ENCODE measurements at regions not wholly inside any gene's neighbourhood (a gene's known extent, or its start where the extent isn't known, plus 50 kb on each side); places are given as distances from the start of the nearest gene placed in this dataset.

- Histone ChIP-seq H2AFZ (replicated peaks; ENCODE audit: low read length, poor library complexity) (no peak overlapping the region), H3K36me3 (ENCODE audit: control insufficient read depth, insufficient read depth, low read length) (no peaks in the 10 kb centered on the region), H4K91ac (ENCODE audit: insufficient read depth, low read depth, low read length) (no peak overlapping the region), H3K14ac (replicated peaks; ENCODE audit: low read depth, low read length) (no peak overlapping the region), H2BK15ac (ENCODE audit: low read depth, low read length) (no peak overlapping the region), H4K5ac (ENCODE audit: low read depth, low read length) (no peak overlapping the region), H2AK5ac (ENCODE audit: low read depth, low read length) (no peak overlapping the region), H2AK9ac (replicated peaks; ENCODE audit: low read depth, low read length, poor library complexity) (no peak overlapping the region), H3K56ac (ENCODE audit: extremely low read depth, insufficient read depth, low read length) (no peak overlapping the region), H3K4me1 (ENCODE audit: control insufficient read depth, insufficient read depth, low read length) (peaks cover 13% of the 10 kb centered on the region), H3K18ac (ENCODE audit: low read depth, low read length) (no peak overlapping the region), H3K79me1 (ENCODE audit: low read depth in 1 of 2, low read length in 2 of 2) (no peaks in the 10 kb centered on the region), H3K4ac (ENCODE audit: low read depth, low read length) (no peak overlapping the region), H3K27ac (ENCODE audit: insufficient read depth, low read length) (no peak overlapping the region), H3K9me3 (ENCODE audit: control insufficient read depth, insufficient read depth, low read length) (peaks cover 9% of the 10 kb centered on the region), H3K23ac (ENCODE audit: low read depth, low read length) (no peak overlapping the region), H4K20me1 (ENCODE audit: insufficient read depth, low read length) (no peaks in the 10 kb centered on the region; the same call in 1 of the 2 replicates), H2BK5ac (ENCODE audit: low read depth, low read length, poor library complexity, severe bottlenecking) (no peak overlapping the region), H3K9me1 (ENCODE audit: insufficient read depth, low read length) (no peaks in the 10 kb centered on the region; the same call in 1 of the 2 replicates), H4K8ac (ENCODE audit: low read depth in 2 of 2, low read length in 2 of 2) (no peak overlapping the region), H3K9ac (ENCODE audit: low read depth, low read length) (no peak overlapping the region), H2BK120ac (ENCODE audit: low read depth, low read length) (no peak overlapping the region), H3K4me2 (ENCODE audit: low read depth, low read length) (no peak overlapping the region), H3K27me3 (ENCODE audit: control insufficient read depth, insufficient read depth, low read length) (peaks cover 70% of the 10 kb centered on the region), H3K4me3 (ENCODE audit: insufficient read depth, low read depth, low read length) (no peak overlapping the region), H2BK20ac (ENCODE audit: low read depth, low read length) (no peak overlapping the region)
- in situ Hi-C loops (cut with MboI; ENCODE audit: low sequenced_read_pairs) (no loop called here), dilution Hi-C loops (cut with HindIII; ENCODE audit: low sequenced_read_pairs, unreplicated experiment) (no loop called here), intact Hi-C loops (cut with micrococcal nuclease) (no loop called here)
- ChIA-PET POLR2A (ENCODE audit: unreplicated experiment) (no interaction called here), CTCF (no interaction called here)
- TF ChIP-seq MAZ (IDR thresholded peaks at IDR 0.05; ENCODE audit: borderline replicate concordance, low read depth, low read length): no peak
- no peak for TF ChIP-seq NFE2L2 (IDR thresholded peaks at IDR 0.05; ENCODE audit: low read depth, low read length)
- TF ChIP-seq FOS (IDR thresholded peaks at IDR 0.05; ENCODE audit: low read depth, low read length): no peak
- TF ChIP-seq CEBPB (IDR thresholded peaks at IDR 0.05; ENCODE audit: low read depth, low read length): no peak
- no peak for TF ChIP-seq CHD1 (IDR thresholded peaks at IDR 0.05; ENCODE audit: low read depth, low read length)
- TF ChIP-seq BHLHE40 (IDR thresholded peaks at IDR 0.05; ENCODE audit: low read depth, low read length): no peak
- TF ChIP-seq USF2 (IDR thresholded peaks at IDR 0.05; ENCODE audit: low read depth, low read length): no peak
- TF ChIP-seq MXI1 (IDR thresholded peaks at IDR 0.05; ENCODE audit: borderline replicate concordance, low read depth, low read length): no peak
- no peak for TF ChIP-seq RAD21 (IDR thresholded peaks at IDR 0.05; ENCODE audit: low read length)
- TF ChIP-seq RFX5 (IDR thresholded peaks at IDR 0.05; ENCODE audit: low read depth, low read length): no peak
- no TSS peak for BruUV-seq (replicated peaks)
- ATAC-seq (ENCODE audit: low read depth): no peak; the same call in 1 of the 2 replicates
- 63% methylated on average over 2 of the region's 15 CpGs; no CpG with 5 or more reads in 1 of the 2 experiments for WGBS, 2 experiments (ENCODE audit: extremely low coverage in 2 of 2, insufficient read length in 1 of 2)
- no peak for DNase-seq
Observed at GRCh38 chr11:126149759-126150625, 61.5 kb downstream of the RPUSD4 start.
